Sciatic nerve (tissue), 2 donors: ENCODE measurements at regions not wholly inside any gene's neighbourhood (a gene's known extent, or its start where the extent isn't known, plus 50 kb on each side); places are given as distances from the start of the nearest gene placed in this dataset.

Experiments
- ATAC-seq: fragments of 200-7000 bp; cut with Tn5 transposase; one replicate; pipeline ENCODE4 v1.9.1; 2020; ENCODE audit warnings: mild to moderate bottlenecking, moderate library complexity
- DNase-seq: peaks from one replicate; pipeline ENCODE4 v3.0.0-alpha.2; 2020; ENCODE audit warnings: low spot score
- intact Hi-C: fragments of 100-400 bp; cut with DNase I; formaldehyde crosslinking; loops from one replicate; pipeline ENCODE4 v1.14.2; 2022
- donor health status: DM: no; HTN: no; CAD: no.
- donor health status: DM: no; HTN: no; CAD: no.

DNA sequence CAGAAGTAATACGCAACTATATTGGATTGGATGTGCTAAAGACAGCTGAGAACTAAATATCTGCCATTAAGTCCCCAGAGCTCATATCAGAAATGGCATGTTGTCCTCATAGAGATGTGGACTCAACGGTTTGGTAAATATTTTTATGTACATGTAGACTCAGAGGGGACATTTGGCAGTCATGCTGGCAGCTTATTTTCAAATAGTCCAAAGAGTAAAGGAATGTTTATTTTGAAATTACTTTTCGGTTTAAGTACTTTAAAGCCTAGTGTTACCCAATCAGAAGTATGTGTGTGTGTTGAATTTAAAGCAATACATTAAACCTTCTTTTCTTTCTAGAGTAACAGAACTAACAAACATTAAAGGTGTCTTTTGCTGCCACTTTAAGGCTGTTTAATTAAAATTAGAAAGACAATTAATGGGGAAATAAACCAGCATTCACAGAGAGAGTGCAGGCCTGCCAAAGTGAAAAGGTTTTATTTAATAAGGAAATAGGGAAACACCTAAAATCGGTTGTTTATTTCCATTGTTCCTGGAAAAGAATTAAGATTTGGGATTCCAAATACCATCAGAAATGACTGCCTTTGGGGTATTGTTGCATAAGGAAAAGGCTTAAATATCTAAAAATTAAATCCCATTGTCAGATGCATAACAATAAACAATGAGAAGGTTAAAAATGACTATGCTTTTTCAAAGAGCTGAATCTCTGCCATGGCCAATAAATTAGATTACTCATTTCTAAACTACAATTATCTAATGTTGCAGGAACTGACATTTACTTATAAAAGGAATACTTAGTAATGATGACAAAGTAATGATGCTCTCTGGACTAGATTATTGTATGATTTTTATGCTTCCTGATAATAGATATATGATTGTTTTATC, 113.4 kb upstream of the AHR start:
- intact Hi-C loops, result no loop called here
- no peak for ATAC-seq

DNA sequence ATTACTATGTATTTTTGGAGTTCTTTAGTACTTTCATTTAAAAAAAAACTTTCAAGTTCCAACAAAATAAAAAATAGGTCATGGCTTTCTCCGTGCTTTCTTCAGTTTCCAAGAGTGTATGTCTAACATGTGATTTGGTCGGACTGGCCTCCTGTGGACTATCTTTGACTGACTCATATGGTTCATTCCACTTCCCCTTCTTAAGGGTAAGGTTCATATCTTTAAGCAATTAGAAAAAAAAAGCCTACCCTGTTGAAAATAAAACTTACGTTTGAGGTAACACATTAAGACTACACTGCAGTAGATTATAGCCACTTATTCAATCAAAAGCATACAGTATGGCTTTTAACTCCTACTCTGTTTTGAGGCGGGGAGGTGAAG, 112.8 kb upstream of the AHR start:
- ATAC-seq (no peak), DNase-seq (no peak)
- intact Hi-C loops, result no loop called here

More for the DNA sequence above, 113.4 kb upstream of the AHR start:
- no peak for DNase-seq

DNA sequence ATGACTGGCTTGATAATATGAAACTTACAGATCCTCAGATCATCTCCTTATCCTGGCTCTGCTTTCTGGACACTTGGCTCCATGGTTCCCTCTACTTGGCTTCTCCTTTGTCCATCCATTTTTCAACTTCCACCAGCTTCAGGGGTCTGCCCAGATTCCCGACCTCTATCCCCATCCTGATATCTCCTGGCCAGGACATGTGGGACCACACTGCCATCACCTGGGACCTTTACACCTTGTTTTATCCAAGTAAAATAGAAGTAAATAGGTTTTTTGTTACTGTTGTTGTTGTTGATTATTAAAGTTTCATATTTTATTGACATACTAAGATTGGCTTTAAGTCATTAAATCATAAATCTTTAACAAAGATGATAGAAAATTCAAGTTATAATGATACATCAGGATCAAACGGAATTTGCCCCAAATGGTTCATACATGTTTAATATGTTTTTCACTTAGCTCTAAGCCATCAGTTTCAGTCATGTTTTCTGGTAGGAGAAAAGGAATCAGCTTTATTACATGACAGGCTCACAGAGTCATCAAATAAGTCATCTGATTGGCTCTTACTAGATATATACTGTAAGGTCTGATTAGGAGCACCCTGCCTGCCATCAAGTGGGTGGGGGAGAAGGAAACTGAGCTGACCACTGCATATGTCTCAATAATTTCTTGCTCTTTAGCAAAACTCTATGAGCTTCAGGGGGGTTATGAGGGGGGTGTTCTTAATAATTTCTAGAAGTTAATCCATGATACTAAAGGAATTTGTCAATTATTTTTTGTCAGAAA, 111.5 kb upstream of the AHR start:
- DNase-seq (no peak), ATAC-seq (no peak)
- intact Hi-C loops, result no loop called here

DNA sequence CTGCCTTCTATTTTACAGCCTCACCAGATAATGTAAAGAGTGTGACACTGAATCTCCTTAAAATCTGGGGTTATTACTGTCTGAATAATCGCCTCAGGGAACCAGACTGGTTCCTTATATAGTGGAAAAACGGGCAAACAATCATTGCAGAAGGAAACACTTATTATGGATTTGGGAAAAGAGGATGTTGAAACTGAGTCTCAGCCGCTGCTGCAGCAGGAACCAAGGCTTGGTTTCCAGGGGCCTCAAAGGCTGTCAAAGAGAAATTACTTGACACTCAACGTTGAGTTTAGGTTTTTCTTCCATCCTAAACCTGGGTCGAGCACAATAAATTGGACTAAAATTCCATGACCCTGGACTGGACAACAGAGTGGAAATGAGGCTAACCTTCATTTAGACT, 103.8 kb upstream of the AHR start:
- no peak for DNase-seq
- no peak for ATAC-seq
- intact Hi-C loops, result no loop called here

DNA sequence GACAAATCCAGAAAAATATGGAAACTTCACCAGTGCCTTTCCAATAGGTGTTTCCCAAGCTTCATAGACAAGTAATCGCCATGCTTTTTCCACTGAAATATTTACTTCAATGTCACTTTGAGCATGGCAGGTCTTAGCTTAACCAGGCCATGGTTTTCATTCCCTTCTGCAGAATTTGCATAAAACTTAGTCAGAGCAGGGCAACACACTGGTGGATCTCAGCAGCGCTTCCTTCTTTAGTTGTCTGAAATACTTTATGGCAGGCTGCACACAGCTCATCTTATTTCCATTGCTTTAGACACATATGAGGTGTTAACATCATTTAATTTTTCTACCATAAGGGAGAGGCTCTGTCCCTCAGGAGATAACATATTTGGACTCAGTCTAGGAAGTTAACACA, 102.9 kb upstream of the AHR start:
- ATAC-seq (no peak), DNase-seq (no peak)
- intact Hi-C loops, result no loop called here

DNA sequence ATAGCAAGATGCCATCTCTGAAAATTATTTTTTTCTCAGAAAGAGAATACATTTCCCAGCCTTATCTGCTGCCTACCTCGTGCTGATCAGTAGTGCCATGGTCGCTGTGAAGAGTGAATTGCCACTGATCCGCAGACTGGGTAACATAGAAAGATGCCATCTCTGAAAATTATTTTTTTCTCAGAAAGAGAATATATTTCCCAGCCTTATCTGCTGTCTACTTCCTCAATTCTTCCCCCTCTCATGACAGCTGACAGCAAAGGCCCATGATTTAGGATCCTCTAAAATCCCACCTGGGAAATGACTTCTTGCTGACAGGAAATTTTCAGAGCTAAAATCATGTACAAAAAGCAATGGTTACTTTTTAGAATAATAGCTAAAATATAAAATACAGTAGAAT, 92.5 kb upstream of the AHR start:
- intact Hi-C loops, result no loop called here
- DNase-seq (no peak), ATAC-seq (no peak)

DNA sequence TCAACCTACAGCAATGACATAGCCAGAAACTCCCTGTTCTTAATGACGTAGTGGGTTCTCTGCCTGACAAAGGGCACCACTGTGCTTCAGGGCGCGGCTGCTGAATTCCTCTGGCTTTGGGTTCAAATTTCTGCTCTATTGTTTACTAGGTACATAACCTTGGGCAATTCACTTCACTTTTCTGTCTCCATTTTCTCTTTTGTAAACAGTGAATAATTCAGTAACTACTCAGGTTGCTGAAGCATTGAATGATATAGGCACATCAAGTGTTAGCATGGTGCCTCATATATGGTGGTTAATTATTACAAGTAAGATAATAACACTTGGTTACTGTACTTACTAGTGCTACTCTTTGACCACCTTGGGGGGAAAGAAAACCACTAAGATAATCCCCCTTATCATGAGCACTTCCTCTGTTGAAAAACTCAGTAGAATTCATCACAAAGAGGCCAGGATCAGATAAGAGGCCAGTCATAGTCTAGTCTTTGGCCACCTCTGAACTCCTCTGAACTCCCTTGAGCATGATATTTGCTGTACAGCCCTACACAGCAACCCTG, 92.0 kb upstream of the AHR start:
- no peak for ATAC-seq
- intact Hi-C loops, result no loop called here

DNA sequence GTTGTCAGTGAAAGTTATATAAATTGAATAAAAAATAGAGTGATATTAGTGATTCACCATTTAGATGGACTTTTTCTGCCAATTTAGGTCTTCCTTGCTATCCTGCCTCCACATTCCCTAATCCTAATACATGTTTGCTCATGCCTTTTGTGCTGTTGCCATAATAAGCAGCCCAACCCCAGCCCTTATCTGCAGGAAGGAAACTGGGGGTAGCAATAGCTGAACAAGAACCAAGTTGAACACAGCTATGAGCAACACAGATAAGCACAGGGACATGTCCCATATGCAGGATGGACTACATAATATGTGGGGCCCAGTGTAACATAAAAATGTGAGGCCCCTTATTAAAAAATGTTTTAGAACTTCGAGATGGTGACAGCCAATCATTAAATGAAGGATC, 91.2 kb upstream of the AHR start:
- ATAC-seq, result no peak
- intact Hi-C loops, result no loop called here

More for the DNA sequence above, 92.0 kb upstream of the AHR start:
- DNase-seq, result no peak

DNA sequence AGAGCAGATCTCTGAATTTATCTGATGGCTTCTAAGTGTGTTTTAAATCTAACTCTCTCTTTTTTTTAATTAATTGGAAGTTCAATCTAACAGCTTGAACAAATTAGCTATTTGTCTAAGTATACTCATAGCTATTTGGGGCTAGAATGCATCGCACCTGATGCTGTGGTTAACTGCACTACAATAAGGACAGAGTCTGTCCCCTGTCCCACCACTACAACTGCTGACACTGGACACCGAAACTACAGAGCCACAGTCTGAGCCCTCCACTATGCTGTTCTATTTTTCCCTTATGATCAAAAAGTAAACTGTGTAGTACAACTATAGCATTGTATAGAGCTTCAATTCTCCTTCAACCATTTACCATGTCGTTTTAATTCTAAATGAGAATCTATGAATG, 89.4 kb upstream of the AHR start:
- intact Hi-C loops, result no loop called here
- DNase-seq, result no peak
- no peak for ATAC-seq

More for the DNA sequence above, 91.2 kb upstream of the AHR start:
- DNase-seq, result no peak

DNA sequence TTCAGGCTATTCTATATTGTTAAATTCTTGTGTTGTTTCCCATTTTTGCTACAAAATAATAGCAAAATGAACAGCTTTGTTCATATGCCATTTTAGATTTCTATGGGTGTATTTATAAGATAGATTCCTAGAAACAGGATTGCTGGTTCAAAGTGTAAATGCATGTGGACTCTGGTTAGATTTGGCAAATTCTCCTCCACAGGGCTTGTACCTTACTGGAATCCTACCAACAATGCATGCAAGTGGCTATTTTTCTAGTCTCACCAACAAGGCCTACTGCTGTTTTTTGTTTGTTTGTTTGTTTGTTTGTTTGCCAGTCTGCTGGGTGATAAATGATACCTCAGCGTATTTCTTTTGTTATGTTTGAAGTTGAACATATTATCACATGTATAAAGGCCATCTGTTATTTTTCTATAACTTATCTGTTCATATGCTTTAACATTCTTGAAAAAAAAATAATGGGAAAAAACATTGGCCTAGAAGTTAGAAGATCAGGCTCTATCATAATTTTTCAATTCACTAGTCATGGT, 87.1 kb upstream of the AHR start:
- DNase-seq (no peak), ATAC-seq (no peak)
- intact Hi-C loops, result no loop called here

DNA sequence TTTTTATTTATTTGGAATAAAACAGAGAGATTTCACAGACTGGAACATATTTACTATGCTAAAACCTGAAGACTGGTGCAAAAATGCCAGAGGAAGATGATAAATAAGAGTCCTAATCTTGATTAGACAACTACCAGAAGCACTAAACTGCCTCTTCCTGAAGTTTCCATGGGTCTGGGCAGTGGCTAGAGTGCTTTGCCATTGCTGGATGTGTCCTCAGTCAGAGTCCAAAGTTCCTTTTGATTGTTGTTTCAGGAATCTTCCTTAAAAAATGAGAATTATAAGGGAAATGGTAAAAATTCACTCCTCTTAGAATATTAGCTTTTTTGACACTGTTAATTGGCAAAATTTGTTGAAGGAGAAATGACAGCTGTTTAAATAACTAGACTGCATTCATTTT, 86.3 kb upstream of the AHR start:
- DNase-seq (no peak), ATAC-seq (no peak)
- intact Hi-C loops, result no loop called here

DNA sequence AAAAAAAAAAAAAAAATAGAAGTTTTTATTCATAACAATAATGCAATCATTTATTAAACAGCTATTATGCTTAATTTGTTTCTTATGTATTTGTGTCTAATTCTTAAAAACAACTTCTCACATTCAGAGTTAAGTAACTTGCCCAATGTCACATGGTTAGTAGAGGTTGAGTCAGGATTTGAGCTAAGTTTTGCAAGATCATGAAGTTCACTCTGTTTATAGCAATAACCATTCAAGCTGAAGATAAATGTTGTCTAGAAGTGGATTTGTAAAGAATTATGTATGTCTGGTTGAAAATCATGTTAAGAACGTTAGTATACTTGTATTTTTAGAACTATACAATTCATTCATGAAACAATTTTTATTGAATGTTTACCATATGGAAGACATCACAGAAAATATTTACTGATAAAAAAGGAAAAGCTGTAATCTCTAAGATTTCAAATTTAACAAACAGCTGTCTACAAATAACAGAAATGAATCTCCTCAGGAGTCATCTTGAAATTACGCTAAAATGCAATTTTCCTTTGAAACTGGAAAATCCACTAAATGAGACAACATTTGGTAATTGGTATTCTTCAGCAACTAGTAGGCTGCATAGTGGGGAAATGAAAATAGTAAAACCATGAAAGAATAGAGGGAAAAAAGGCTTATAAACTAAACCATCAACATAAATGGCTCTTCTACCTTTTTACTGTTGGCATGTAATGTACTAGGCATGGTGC, 70.5 kb upstream of the AHR start:
- DNase-seq (no peak), ATAC-seq (no peak)
- intact Hi-C loops, result no loop called here

DNA sequence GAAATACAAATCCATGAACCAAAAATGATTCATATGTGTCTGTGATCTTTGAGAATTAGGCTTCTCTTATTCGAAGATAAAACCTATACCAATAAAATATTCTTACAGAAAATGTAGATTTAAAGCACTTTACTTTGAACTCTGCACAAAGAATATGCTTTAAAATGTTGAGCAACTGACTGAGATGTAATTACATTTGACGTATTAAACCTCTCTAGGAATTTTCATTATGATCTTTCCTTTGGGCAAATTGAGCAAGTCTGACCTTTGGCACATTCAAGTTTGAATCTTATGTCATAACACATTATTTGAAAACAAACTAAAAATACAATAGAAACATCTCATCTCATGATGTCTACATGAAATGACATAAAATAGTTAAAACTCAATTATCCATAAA, 69.2 kb upstream of the AHR start:
- intact Hi-C loops, result no loop called here
- no peak for ATAC-seq

DNA sequence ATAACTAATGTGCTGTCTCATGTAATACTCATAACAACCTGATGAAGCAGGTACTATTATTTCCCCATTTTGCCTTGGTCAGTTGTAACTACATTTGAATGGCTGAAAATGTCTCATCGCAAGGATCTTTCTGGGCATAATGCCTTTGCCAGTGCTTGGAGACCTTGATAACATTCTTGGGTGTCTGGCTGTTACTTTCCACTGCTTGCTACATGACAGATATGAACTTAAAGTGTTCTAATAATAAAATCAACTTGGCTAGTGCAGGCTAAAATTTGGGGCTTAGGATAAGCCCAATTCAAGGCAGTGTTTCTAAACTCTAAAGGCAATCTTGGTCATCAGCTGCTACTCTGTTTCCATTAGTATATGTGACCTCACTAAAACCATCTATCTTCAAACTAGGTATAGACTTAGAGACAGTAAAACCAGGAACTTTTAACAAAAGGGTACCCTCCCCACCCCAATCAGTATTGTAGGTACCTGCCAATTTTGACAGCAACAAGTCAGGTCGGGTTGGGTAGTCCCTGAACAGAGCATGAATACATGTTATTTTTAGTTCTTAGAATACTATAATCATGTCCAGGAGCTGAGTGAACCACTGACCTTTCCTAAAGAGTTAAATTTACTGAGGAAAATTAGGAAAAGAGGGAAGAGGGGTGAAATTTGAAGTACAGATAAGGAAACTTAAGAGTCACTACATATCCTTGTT, 68.2 kb upstream of the AHR start:
- no peak for ATAC-seq

More for the DNA sequence above, 69.2 kb upstream of the AHR start:
- DNase-seq, result no peak

DNA sequence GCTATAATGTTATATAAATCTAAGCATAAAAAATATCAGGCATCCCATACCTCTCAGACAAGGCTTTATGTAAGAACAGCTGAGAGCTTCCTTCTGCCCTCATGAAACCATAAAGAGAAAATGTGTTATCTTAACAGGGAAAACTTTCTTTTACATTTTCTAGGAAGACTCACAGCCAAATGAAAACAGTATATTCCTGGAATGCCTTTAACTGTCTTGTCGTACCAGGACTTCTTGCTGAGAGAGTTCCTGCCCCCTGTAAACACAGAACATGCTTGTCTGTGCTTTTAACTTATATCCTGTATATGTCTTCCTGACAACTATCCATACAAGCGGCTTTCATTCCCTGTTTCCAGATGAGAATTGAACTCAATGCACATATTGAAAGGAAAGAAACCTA, 64.8 kb upstream of the AHR start:
- intact Hi-C loops, result no loop called here
- no peak for DNase-seq
- no peak for ATAC-seq

More for the DNA sequence above, 68.2 kb upstream of the AHR start:
- intact Hi-C loops, result no loop called here
- DNase-seq, result no peak

DNA sequence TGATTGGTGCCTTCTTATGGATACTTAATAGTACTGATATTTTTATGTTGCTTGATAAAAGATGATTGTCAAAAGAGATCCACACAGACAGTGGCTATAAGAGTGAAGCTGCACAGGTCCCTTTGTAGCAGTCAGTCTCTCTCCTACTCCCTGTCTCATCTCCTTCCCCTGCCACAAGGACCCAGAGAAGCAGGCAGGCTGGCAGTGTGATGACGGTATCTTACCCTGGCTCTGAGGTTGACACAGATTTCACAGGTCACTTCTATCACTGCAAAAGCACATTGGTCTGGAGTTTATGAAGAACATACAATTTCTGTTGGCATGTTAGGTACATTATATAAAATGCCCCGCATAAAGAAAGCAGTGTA, 64.4 kb upstream of the AHR start:
- DNase-seq (no peak), ATAC-seq (peak; percentile 46)
- intact Hi-C loops, result no loop called here

DNA sequence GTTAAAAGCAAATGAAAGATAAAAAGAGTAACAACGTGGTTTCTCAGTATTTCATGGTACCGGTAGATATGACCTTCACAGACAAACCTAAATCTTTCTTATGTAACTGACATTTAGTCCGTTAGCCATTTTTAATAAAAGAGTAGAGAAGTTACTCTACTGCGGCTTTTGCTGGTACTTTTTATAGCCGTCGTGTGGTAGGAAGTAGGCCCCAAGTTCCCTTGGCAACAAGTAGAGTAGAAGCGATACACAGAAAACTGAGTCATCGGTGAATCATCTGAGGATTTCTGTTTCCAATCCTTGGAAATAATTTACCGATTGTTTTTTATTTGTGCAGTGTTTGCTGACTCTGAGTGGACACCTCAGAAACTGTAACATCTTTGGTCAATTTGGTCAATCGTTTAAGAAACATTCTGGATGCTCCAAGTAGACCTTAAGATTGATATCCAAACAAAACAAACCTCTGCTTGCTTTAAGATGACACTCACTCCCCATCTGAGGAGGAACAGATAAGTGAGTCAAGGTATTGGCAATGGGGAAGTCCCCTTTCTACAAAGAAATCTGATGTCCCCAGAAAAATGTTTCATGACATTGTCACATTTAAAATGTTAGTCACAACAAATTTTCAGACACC, 63.9 kb upstream of the AHR start:
- ATAC-seq (peak; percentile 90), DNase-seq (no peak)
- intact Hi-C loops, result no loop called here

DNA sequence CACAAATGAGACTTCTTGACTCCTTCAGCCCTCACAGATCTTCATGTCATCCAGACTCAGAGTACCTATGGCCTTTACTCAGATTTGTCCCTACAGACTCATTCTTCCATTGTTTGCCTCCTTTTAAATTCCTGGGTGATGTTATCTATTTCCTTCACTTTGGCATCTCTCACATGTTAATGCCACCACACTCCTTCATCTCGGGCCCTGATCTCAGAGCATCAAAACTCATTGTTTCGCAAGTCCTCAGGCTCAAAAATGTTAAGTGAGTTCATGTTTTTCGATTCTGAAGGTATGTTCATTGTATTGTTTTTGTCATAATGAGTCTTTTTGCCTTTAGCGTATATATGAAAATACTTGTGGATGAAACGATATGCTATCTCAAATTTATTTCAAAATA, 62.3 kb upstream of the AHR start:
- no peak for ATAC-seq
- intact Hi-C loops, result no loop called here
- no peak for DNase-seq
